OCI-LY7 (cell line): ENCODE measurements at regions not wholly inside any gene's neighbourhood (a gene's known extent, or its start where the extent isn't known, plus 50 kb on each side); places are given as distances from the start of the nearest gene placed in this dataset.

Experiments used
- BruUV-seq: library from RNA; stranded (reverse); fragments of 400-500 nt; replicated peaks from 2 replicates; lab custom pipeline; 2021; lab: Mats Ljungman, UMichigan
- CTCF ChIA-PET: fragments of 300-600 bp; sonication (Branson Sonifier 250); formaldehyde crosslinking; loops from one replicate; lab custom pipeline; 2022; ENCODE audit warnings: antibody characterized with exemption; ENCODE audit not compliant: unreplicated experiment; lab: Charles Lee
- POLR2A ChIA-PET: fragments of 300-600 bp; sonication (Branson Sonifier 250); formaldehyde crosslinking; loops from one replicate; lab custom pipeline; 2022; ENCODE audit warnings: antibody characterized with exemption; lab: Charles Lee
- DNase-seq: peaks from one replicate; pipeline ENCODE4 v3.0.0-alpha.2; 2015; ENCODE audit warnings: low spot score
- H2AFZ ChIP-seq: fragments of 200-600 bp; sonication (generic), shearing (Covaris generic); 2 replicates; pipeline ENCODE4 v1.6.1; 2014; ENCODE audit warnings: mild to moderate bottlenecking, antibody characterized with exemption, low read length, moderate library complexity
- H3K27ac ChIP-seq: fragments of 200-600 bp; sonication (generic); 2 replicates; pipeline ENCODE4 v1.5.1; 2014; ENCODE audit warnings: mixed run types, low read depth, mild to moderate bottlenecking, moderate library complexity, low read length, inconsistent platforms; ENCODE audit not compliant: poor library complexity, severe bottlenecking
- H3K36me3 ChIP-seq: fragments of 200-600 bp; sonication (generic); 2 replicates; pipeline ENCODE4 v1.6.1; 2014; ENCODE audit warnings: mild to moderate bottlenecking, antibody characterized with exemption, low read length, moderate library complexity, mixed read lengths; ENCODE audit not compliant: insufficient read depth
- H3K4me1 ChIP-seq: fragments of 200-600 bp; sonication (generic); 2 replicates; pipeline ENCODE4 v1.5.1; 2014; ENCODE audit warnings: mild to moderate bottlenecking, low read length; ENCODE audit not compliant: insufficient read depth, poor library complexity, severe bottlenecking
- H3K4me2 ChIP-seq: fragments of 200-600 bp; sonication (generic); 2 replicates; pipeline ENCODE4 v1.6.1; 2014; ENCODE audit warnings: mild to moderate bottlenecking, low read length
- H3K4me3 ChIP-seq: fragments of 200-600 bp; sonication (generic); 2 replicates; pipeline ENCODE4 v1.5.1; 2014; ENCODE audit warnings: mild to moderate bottlenecking, low read depth, low read length; ENCODE audit not compliant: poor library complexity, severe bottlenecking
- H3K79me2 ChIP-seq: fragments of 200-600 bp; sonication (generic); 2 replicates; pipeline ENCODE4 v1.6.1; 2016; ENCODE audit warnings: low read depth, mild to moderate bottlenecking, low read length, moderate library complexity, mixed read lengths; ENCODE audit not compliant: insufficient read depth
- H3K9me2 ChIP-seq: fragments of 200-600 bp; sonication (generic); 2 replicates; pipeline ENCODE4 v1.6.1; 2016; ENCODE audit warnings: mild to moderate bottlenecking, low read length, mixed read lengths; ENCODE audit not compliant: insufficient read depth
- H3K9me3 ChIP-seq: fragments of 200-600 bp; sonication (generic); 2 replicates; pipeline ENCODE4 v1.6.1; 2014; ENCODE audit warnings: mild to moderate bottlenecking, mixed run types, low read length, mixed read lengths
- H4K20me1 ChIP-seq: fragments of 200-600 bp; sonication (generic); 2 replicates; pipeline ENCODE4 v1.6.1; 2014; ENCODE audit warnings: mild to moderate bottlenecking, antibody characterized with exemption, low read length, moderate library complexity, mixed read lengths; ENCODE audit not compliant: insufficient read depth
- CTCF ChIP-seq: fragments of 200-600 bp; sonication (generic); conservative IDR thresholded peaks from 2 replicates; pipeline ENCODE4 v1.5.1; 2014; ENCODE audit warnings: mild to moderate bottlenecking, antibody characterized with exemption, low read length, moderate library complexity, mixed read lengths
- EZH2phosphoT487 ChIP-seq: fragments of 200-600 bp; sonication (generic); IDR thresholded peaks from 2 replicates; pipeline ENCODE4 v1.6.1; 2018; ENCODE audit warnings: low read depth, borderline replicate concordance, mild to moderate bottlenecking, mixed run types, antibody characterized with exemption, low read length, moderate library complexity, mixed read lengths
- intact Hi-C: fragments of 100-400 bp; cut with micrococcal nuclease; formaldehyde crosslinking; loops from one replicate; pipeline ENCODE4 v1.10.0; 2022; ENCODE audit not compliant: unreplicated experiment

DNA sequence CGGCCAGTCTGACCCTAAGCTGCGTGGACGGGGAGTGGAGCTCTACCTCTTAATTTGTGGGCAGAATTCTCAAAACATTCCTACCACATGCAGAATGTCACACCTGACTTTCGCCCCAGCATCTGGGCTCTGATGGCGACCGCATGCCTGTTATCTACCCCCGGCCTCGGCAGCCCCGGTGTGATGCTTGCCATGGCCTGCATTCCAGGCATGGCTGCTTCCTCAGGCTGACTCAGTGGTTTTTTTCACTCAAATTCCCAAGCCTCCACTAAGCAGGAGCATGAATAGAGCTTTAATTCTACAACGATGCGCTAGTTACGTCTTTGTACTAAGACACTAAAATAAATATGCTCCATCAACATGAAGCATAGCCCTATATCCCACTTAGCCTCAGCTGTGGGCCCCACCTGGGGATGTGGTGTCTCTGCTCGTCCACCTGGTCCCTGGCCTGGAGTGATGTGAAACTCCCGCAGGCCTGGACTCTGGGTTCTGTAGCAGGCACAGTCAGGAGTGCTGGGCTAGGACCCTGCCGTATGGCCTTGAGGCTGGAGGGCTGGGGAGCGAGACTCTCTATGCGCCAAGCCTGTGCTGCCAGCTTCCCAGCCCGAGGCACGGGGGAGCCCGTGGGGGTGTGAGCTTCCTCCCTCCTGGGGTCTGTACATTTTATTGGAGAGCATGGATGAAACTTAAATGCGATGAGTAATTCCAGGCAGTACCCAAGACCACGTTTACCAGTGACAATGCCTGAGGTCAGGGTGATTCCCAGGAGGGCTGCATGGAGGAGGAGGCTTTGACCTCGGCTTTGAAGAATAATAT lies 153.2 kb downstream of the CTTN start:
- no peak overlapping the region for H3K4me2 ChIP-seq
- no peaks in the 10 kb centered on the region for H3K4me1 ChIP-seq
- H3K4me3 ChIP-seq, result no peak overlapping the region
- no peaks in the 10 kb centered on the region for H3K9me2 ChIP-seq
- intact Hi-C loops, result no loop called here
- no peaks in the 10 kb centered on the region for H3K79me2 ChIP-seq
- BruUV-seq, result no TSS peak
- no peaks in the 10 kb centered on the region for H3K9me3 ChIP-seq
- CTCF ChIA-PET, result no interaction called here
- H3K27ac ChIP-seq, result no peak overlapping the region
- DNase-seq, result no peak
- TF ChIP-seq EZH2phosphoT487, result no peak
- no peak for TF ChIP-seq CTCF
- H4K20me1 ChIP-seq, result no peaks in the 10 kb centered on the region
- no peaks in the 10 kb centered on the region for H3K36me3 ChIP-seq
- POLR2A ChIA-PET, result no interaction called here
- no peak overlapping the region for H2AFZ ChIP-seq

- CTCF ChIA-PET, result no interaction called here
- no TSS peak for BruUV-seq
- H3K27ac ChIP-seq, result no peak overlapping the region
Measured at GRCh38 chr11:70552167-70553150, 154.1 kb downstream of the CTTN start.

More at GRCh38 chr11:70552167-70553150, 154.1 kb downstream of the CTTN start:
- TF ChIP-seq CTCF (no peak), EZH2phosphoT487 (no peak)
- Histone ChIP-seq H2AFZ (no peak overlapping the region), H3K9me2 (no peaks in the 10 kb centered on the region), H3K4me2 (no peak overlapping the region), H4K20me1 (no peaks in the 10 kb centered on the region), H3K79me2 (no peaks in the 10 kb centered on the region), H3K9me3 (no peaks in the 10 kb centered on the region), H3K4me3 (no peak overlapping the region), H3K36me3 (no peaks in the 10 kb centered on the region), H3K4me1 (no peaks in the 10 kb centered on the region)
- POLR2A ChIA-PET, result no interaction called here
- no peak for DNase-seq
- intact Hi-C loops, result no loop called here
